ENCODE measurements at regions not wholly inside any gene's neighbourhood (a gene's known extent, or its start where the extent isn't known, plus 50 kb on each side); places are given as distances from the start of the nearest gene placed in this dataset.
A peak's percentile ranks its signal among the peaks of the same experiment; 100 is the strongest.

DNA sequence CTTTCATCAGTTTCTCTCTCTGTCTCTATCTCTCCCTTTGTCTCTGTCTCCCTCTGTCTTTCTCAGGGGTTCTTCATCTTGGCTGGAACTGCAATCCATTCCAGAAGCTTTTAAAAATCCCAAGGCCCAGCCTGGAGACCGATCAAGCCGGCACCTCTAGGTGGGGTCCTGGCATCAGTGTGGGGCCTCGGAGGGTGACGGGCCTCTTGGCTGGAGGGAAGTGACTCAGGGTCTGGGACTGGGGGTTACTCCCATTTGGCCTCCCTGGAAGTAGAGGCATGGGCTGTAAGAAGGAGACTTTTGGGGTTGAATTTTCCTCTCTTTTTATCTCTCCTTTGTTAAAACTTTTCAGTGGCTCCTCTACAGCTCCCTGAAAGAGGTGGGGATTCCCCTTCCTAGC is 52.8 kb upstream of the OTOF start:
- H3K4me1 Mint-ChIP-seq: no peaks in the 10 kb centered on the region
- no peak overlapping the region for H3K4me3 Mint-ChIP-seq
- DNase-seq: no peak
- no peak for ATAC-seq (ENCODE audit: low read depth in 2 of 2)
- H3K36me3 Mint-ChIP-seq: no peaks in the 10 kb centered on the region
- H3K9me3 Mint-ChIP-seq: no peaks in the 10 kb centered on the region
- H3K27ac Mint-ChIP-seq: no peak overlapping the region
- peaks cover 0 to 21% (median 11%) of the 10 kb centered on the region in 3 donors for H3K27me3 Mint-ChIP-seq

- Mint-ChIP-seq H3K27me3 (peaks cover 0 to 21% (median 11%) of the 10 kb centered on the region in 3 donors), H3K36me3 (no peaks in the 10 kb centered on the region), H3K4me3 (no peak overlapping the region), H3K27ac (no peak overlapping the region), H3K4me1 (no peaks in the 10 kb centered on the region), H3K9me3 (no peaks in the 10 kb centered on the region)
- ATAC-seq (ENCODE audit: low read depth in 2 of 2) (no peak), DNase-seq (no peak)
Observed at GRCh38 chr2:26530240-26530540, 52.3 kb upstream of the OTOF start.

GRCh38 chr2:26529406-26530239 is 51.7 kb upstream of the OTOF start:
- no peaks in the 10 kb centered on the region for H3K36me3 Mint-ChIP-seq
- H3K27me3 Mint-ChIP-seq: peaks cover 0 to 21% (median 11%) of the 10 kb centered on the region in 3 donors
- H3K9me3 Mint-ChIP-seq: no peaks in the 10 kb centered on the region
- no peaks in the 10 kb centered on the region for H3K4me1 Mint-ChIP-seq
- no peak overlapping the region for H3K27ac Mint-ChIP-seq
- DNase-seq (no peak), ATAC-seq (ENCODE audit: low read depth in 2 of 2) (no peak)
- no peak overlapping the region for H3K4me3 Mint-ChIP-seq

DNA sequence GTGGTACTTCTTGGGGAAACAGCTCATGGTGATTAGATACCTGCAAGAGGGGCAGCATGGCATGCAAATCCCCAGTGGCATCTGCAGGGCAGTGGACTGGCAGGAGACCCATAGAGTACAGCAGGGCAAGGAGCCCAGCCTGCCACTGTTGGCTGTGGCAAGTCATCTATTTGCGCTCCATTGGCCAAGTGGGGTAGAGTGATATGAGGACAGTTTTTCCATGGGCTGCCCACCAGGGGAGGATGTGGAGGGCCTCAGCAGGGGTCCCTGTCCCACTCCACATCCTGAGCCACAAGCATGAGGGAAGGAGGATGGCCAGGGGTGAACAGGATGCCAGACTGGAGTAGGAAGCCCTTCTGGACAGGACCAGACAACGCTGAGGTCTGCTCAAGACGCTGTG is 50.9 kb upstream of the OTOF start:
- Mint-ChIP-seq H3K27ac (peak overlapping the region in 1 of 6 donors; percentile 40), H3K27me3 (peaks cover 0 to 21% (median 13%) of the 10 kb centered on the region in 3 donors), H3K4me3 (no peak overlapping the region), H3K36me3 (no peaks in the 10 kb centered on the region), H3K9me3 (no peaks in the 10 kb centered on the region), H3K4me1 (no peaks in the 10 kb centered on the region)
- ATAC-seq (ENCODE audit: low read depth in 2 of 2) (no peak), DNase-seq (no peak)

GRCh38 chr2:26527726-26528585 is 50.0 kb upstream of the OTOF start:
- ATAC-seq (ENCODE audit: low read depth in 2 of 2) (no peak), DNase-seq (no peak)
- Mint-ChIP-seq H3K4me3 (no peak overlapping the region), H3K4me1 (no peaks in the 10 kb centered on the region), H3K36me3 (no peaks in the 10 kb centered on the region), H3K9me3 (no peaks in the 10 kb centered on the region), H3K27ac (no peak overlapping the region), H3K27me3 (peaks cover 0 to 28% (median 16%) of the 10 kb centered on the region in 3 donors)
